HEK293T (cell line): ENCODE measurements at regions not wholly inside any gene's neighbourhood (a gene's known extent, or its start where the extent isn't known, plus 50 kb on each side); places are given as distances from the start of the nearest gene placed in this dataset.

Experiments
- BHLHE40 ChIP-seq: fragments of 450-650 bp; IDR thresholded peaks from 2 replicates; pipeline ENCODE4 v1.6.1; 2016; ENCODE audit warnings: mild to moderate bottlenecking, moderate library complexity, borderline replicate concordance
- CTBP1 ChIP-seq: fragments of 450-650 bp; IDR thresholded peaks from 2 replicates; pipeline ENCODE4 v1.6.1; 2016; ENCODE audit warnings: borderline replicate concordance
- FOXA1 ChIP-seq: fragments of 450-650 bp; IDR thresholded peaks from 2 replicates; pipeline ENCODE4 v1.6.1; 2016; ENCODE audit warnings: mild to moderate bottlenecking
- FOXK2 ChIP-seq: fragments of 450-650 bp; IDR thresholded peaks from 2 replicates; pipeline ENCODE4 v1.6.1; 2016; ENCODE audit warnings: mild to moderate bottlenecking
- FOXM1 ChIP-seq: fragments of 450-650 bp; IDR thresholded peaks from 2 replicates; pipeline ENCODE4 v1.6.1; 2017; ENCODE audit warnings: mild to moderate bottlenecking, borderline replicate concordance
- SP1 ChIP-seq: fragments of 450-650 bp; IDR thresholded peaks from 2 replicates; pipeline ENCODE4 v1.6.1; 2017
- SUZ12 ChIP-seq: fragments of 450-650 bp; IDR thresholded peaks from 2 replicates; pipeline ENCODE4 v1.6.1; 2016; ENCODE audit warnings: mild to moderate bottlenecking
- TARDBP ChIP-seq: fragments of 450-650 bp; IDR thresholded peaks from 2 replicates; pipeline ENCODE4 v1.6.1; 2016
- TF ChIP-seq, protein P1 (sequence below): fragments of 450-650 bp; IDR thresholded peaks from 2 replicates; pipeline ENCODE4 v1.6.1; 2016

DNA sequence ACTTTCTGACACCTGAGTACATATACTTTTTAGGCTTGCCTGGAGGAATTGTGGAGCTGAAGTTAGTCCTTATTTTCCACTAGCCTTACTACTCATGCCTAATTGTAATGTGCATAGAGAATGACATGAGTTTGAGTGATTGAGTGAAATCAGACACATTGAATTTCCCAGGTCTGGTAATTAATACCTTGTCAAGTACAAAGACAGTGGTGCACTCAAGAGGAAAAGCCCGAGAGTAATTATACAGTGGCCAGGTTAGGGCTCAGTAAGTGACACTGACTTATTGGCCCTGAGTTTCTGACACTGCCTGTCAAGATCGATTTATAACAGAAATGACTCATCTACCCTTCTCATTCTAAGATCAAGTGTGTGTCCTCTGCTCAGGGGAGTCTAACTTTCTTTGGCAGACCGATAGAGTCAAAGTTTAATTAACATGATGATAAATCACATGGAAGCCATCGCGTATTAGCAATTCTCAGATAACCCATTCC lies 288.3 kb downstream of the TPBG start:
- TF ChIP-seq SUZ12 (no peak), FOXM1 (no peak), TARDBP (no peak), FOXA1 (no peak), FOXK2 (no peak), BHLHE40 (no peak), CTBP1 (no peak), SP1 (no peak)
- TF ChIP-seq, protein P1, sequence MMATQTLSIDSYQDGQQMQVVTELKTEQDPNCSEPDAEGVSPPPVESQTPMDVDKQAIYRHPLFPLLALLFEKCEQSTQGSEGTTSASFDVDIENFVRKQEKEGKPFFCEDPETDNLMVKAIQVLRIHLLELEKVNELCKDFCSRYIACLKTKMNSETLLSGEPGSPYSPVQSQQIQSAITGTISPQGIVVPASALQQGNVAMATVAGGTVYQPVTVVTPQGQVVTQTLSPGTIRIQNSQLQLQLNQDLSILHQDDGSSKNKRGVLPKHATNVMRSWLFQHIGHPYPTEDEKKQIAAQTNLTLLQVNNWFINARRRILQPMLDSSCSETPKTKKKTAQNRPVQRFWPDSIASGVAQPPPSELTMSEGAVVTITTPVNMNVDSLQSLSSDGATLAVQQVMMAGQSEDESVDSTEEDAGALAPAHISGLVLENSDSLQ = 0 out of 2 replicates have a peak, but pooled peaks have one; percentile 6
